Right kidney (tissue), 1 donor: ENCODE measurements at regions not wholly inside any gene's neighbourhood (a gene's known extent, or its start where the extent isn't known, plus 50 kb on each side); places are given as distances from the start of the nearest gene placed in this dataset.
A peak's percentile ranks its signal among the peaks of the same experiment; 100 is the strongest.

Source experiments
- DNase-seq: peaks from one replicate; pipeline ENCODE4 v3.0.0-alpha.2; 2016

GRCh38 chr14:101473795-101474562 is 87.3 kb upstream of the DIO3 start:
- no peak for DNase-seq

GRCh38 chr14:101474563-101475455 is 86.5 kb upstream of the DIO3 start:
- DNase-seq, result no peak

GRCh38 chr14:101475456-101476257 is 85.6 kb upstream of the DIO3 start:
- DNase-seq, result no peak

GRCh38 chr14:101476258-101476915 is 84.9 kb upstream of the DIO3 start:
- DNase-seq, result no peak

- peak; percentile 39 for DNase-seq
These were observed 84.3 kb upstream of the DIO3 start for GRCh38 chr14:101476916-101477553.

- no peak for DNase-seq
These were observed 83.6 kb upstream of the DIO3 start for GRCh38 chr14:101477648-101478047.

GRCh38 chr14:101478096-101478495 is 83.2 kb upstream of the DIO3 start:
- no peak for DNase-seq

- DNase-seq, result no peak
These were observed 82.4 kb upstream of the DIO3 start for GRCh38 chr14:101478796-101479410.

GRCh38 chr14:101480022-101480746 is 81.1 kb upstream of the DIO3 start:
- no peak for DNase-seq

GRCh38 chr14:101480747-101481530 is 80.4 kb upstream of the DIO3 start:
- no peak for DNase-seq

GRCh38 chr14:101481557-101481956 is 79.7 kb upstream of the DIO3 start:
- no peak for DNase-seq

GRCh38 chr14:101482066-101482465 is 79.2 kb upstream of the DIO3 start:
- DNase-seq, result no peak

- no peak for DNase-seq
These were observed 77.5 kb upstream of the DIO3 start for GRCh38 chr14:101483829-101484228.

GRCh38 chr14:101489092-101489760 is 72.1 kb upstream of the DIO3 start:
- DNase-seq, result no peak

- no peak for DNase-seq
These were observed 70.5 kb upstream of the DIO3 start for GRCh38 chr14:101490771-101491170.

- no peak for DNase-seq
These were observed 69.5 kb upstream of the DIO3 start for GRCh38 chr14:101491841-101492240.

- no peak for DNase-seq
These were observed 68.6 kb upstream of the DIO3 start for GRCh38 chr14:101492716-101493115.

GRCh38 chr14:101494826-101495225 is 66.5 kb upstream of the DIO3 start:
- DNase-seq, result no peak

GRCh38 chr14:101495284-101495683 is 66.0 kb upstream of the DIO3 start:
- no peak for DNase-seq
